Loucy (cell line): ENCODE measurements at regions not wholly inside any gene's neighbourhood (a gene's known extent, or its start where the extent isn't known, plus 50 kb on each side); places are given as distances from the start of the nearest gene placed in this dataset.

Source experiments
- CTCF ChIP-seq: fragments of 200-600 bp; sonication (generic); conservative IDR thresholded peaks from 2 replicates; pipeline ENCODE4 v1.5.1; 2014; ENCODE audit warnings: mild to moderate bottlenecking, antibody characterized with exemption, low read length
- EZH2phosphoT487 ChIP-seq: fragments of 200-600 bp; IDR thresholded peaks from 2 replicates; pipeline ENCODE4 v1.6.1; 2018; ENCODE audit warnings: antibody characterized with exemption, mild to moderate bottlenecking, moderate library complexity, borderline replicate concordance

GRCh38 chr16:66007717-66008116 is 358.8 kb upstream of the CDH5 start:
- TF ChIP-seq CTCF = no peak
- no peak for TF ChIP-seq EZH2phosphoT487
